Hepatocyte (in vitro differentiated cells): ENCODE measurements at regions not wholly inside any gene's neighbourhood (a gene's known extent, or its start where the extent isn't known, plus 50 kb on each side); places are given as distances from the start of the nearest gene placed in this dataset.

Experiments used
- CTCF ChIP-seq: fragments of 200-600 bp; sonication (generic); IDR thresholded peaks from 2 replicates; pipeline ENCODE4 v1.5.1; 2016; ENCODE audit warnings: antibody characterized with exemption, mild to moderate bottlenecking; ENCODE audit not compliant: poor library complexity
- EZH2phosphoT487 ChIP-seq: fragments of 200-600 bp; sonication (generic); IDR thresholded peaks from one replicate; pipeline ENCODE4 v1.6.1; 2018; ENCODE audit warnings: antibody characterized with exemption, mild to moderate bottlenecking, low read depth, moderate library complexity; ENCODE audit not compliant: unreplicated experiment, severe bottlenecking

GRCh38 chr4:181845617-181846016 is 397.6 kb upstream of the TENM3 start:
- TF ChIP-seq CTCF (no peak), EZH2phosphoT487 (no peak)
